HepG2 (cell line): ENCODE measurements at regions not wholly inside any gene's neighbourhood (a gene's known extent, or its start where the extent isn't known, plus 50 kb on each side); places are given as distances from the start of the nearest gene placed in this dataset.

Source experiments
- BRD4 ChIP-seq: sonication (generic); formaldehyde crosslinking; IDR thresholded peaks from 2 replicates; pipeline ENCODE4 v1.4.0; 2020; ENCODE audit warnings: missing genetic modification reagents
- CBX5 ChIP-seq: sonication (generic); formaldehyde crosslinking; IDR thresholded peaks from 2 replicates; pipeline ENCODE4 v1.4.0; 2020; ENCODE audit warnings: missing genetic modification reagents, borderline replicate concordance
- CTCF ChIP-seq: sonication (generic); formaldehyde crosslinking; IDR thresholded peaks from 2 replicates; pipeline ENCODE4 v1.5.0; 2020; ENCODE audit warnings: mild to moderate bottlenecking, missing genetic modification reagents, moderate library complexity
- GABPA ChIP-seq, 2 experiments: IDR thresholded peaks; 2 replicates each; pipeline ENCODE4 v1.6.1; 2011 to 2016; ENCODE audit warnings: low read depth in 2 of 2, low read length in 1 of 2, missing biosample characterization in 1 of 2, missing genetic modification characterization in 1 of 2
- NCOR1 ChIP-seq: fragments of 200-600 bp; sonication (generic); IDR thresholded peaks from 2 replicates; pipeline ENCODE4 v1.7.0; 2017; ENCODE audit warnings: antibody characterized with exemption, low read length, borderline replicate concordance
- POLR2AphosphoS2 ChIP-seq: IDR thresholded peaks from 2 replicates; pipeline ENCODE4 v1.6.1; 2011; ENCODE audit warnings: low read depth, low read length, improper control_type of control experiment
- POLR2AphosphoS5 ChIP-seq: IDR thresholded peaks from 2 replicates; pipeline ENCODE4 v1.6.1; 2012; ENCODE audit warnings: low read depth, low read length
- SRY ChIP-seq: sonication (generic); formaldehyde crosslinking; IDR thresholded peaks from 2 replicates; pipeline ENCODE4 v1.8.0; 2022; ENCODE audit warnings: mild to moderate bottlenecking, missing genetic modification reagents
- TAF1 ChIP-seq: sonication (generic); formaldehyde crosslinking; IDR thresholded peaks from 2 replicates; pipeline ENCODE4 v1.4.0; 2020; ENCODE audit warnings: missing genetic modification reagents
- USF2 ChIP-seq, 2 experiments: sonication (generic) in 1 of 2; formaldehyde crosslinking in 1 of 2; IDR thresholded peaks; 2 replicates each; pipeline versions ENCODE4 v1.5.1 to v1.6.1; 2011 to 2020; ENCODE audit warnings: borderline replicate concordance in 1 of 2, low read depth in 1 of 2, low read length in 1 of 2, mild to moderate bottlenecking in 1 of 2, missing genetic modification reagents in 1 of 2, moderate library complexity in 1 of 2
- ZNF414 ChIP-seq: sonication (generic); formaldehyde crosslinking; IDR thresholded peaks from 2 replicates; pipeline ENCODE4 v1.5.0; 2020; ENCODE audit warnings: missing genetic modification reagents
- ZNF512 ChIP-seq: sonication (generic); formaldehyde crosslinking; IDR thresholded peaks from 2 replicates; pipeline ENCODE4 v1.4.0; 2020; ENCODE audit warnings: mild to moderate bottlenecking, missing genetic modification reagents
- ZNF564 ChIP-seq: sonication (generic); formaldehyde crosslinking; IDR thresholded peaks from 2 replicates; pipeline ENCODE4 v1.8.1; 2023; ENCODE audit warnings: mild to moderate bottlenecking, missing genetic modification reagents
- ZNF891 ChIP-seq: sonication (generic); formaldehyde crosslinking; IDR thresholded peaks from 2 replicates; pipeline ENCODE4 v1.5.0; 2020; ENCODE audit warnings: mild to moderate bottlenecking, missing genetic modification reagents

GRCh38 chr11:128269466-128269865 is 317.9 kb downstream of the ETS1 start:
- no peak for TF ChIP-seq CTCF (CRISPR knock-in tag)
- no peak for TF ChIP-seq ZNF414 (CRISPR knock-in tag)
- no peak for TF ChIP-seq BRD4 (CRISPR knock-in tag)
- no peak for TF ChIP-seq CBX5
- TF ChIP-seq NCOR1: no peak
- no peak for TF ChIP-seq ZNF891
- TF ChIP-seq POLR2AphosphoS2: no peak
- TF ChIP-seq USF2 (IDR thresholded peaks at IDR 0.05; ENCODE audit: low read depth, low read length): no peak
- no peak for TF ChIP-seq USF2 (CRISPR knock-in tag; IDR thresholded peaks at IDR 0.05; ENCODE audit: borderline replicate concordance)
- no peak for TF ChIP-seq POLR2AphosphoS5
- TF ChIP-seq ZNF512 (CRISPR knock-in tag): no peak
- no peak for TF ChIP-seq SRY (CRISPR knock-in tag)
- TF ChIP-seq GABPA (IDR thresholded peaks at IDR 0.05; ENCODE audit: low read depth, low read length): no peak
- no peak for TF ChIP-seq GABPA (CRISPR knock-in tag; IDR thresholded peaks at IDR 0.05; ENCODE audit: low read depth)
- TF ChIP-seq TAF1: no peak
- no peak for TF ChIP-seq ZNF564 (CRISPR knock-in tag)
